H9 (cell line): ENCODE measurements at regions not wholly inside any gene's neighbourhood (a gene's known extent, or its start where the extent isn't known, plus 50 kb on each side); places are given as distances from the start of the nearest gene placed in this dataset.

Experiments used
- DNase-seq: peaks from one replicate; pipeline ENCODE4 v3.0.0-alpha.2; 2017
- H2AFZ ChIP-seq: one replicate; pipeline ENCODE4 v1.6.1; 2013; ENCODE audit warnings: mild to moderate bottlenecking, low read length, control low read depth, moderate library complexity
- H2AK5ac ChIP-seq: 2 replicates; pipeline ENCODE4 v1.6.1; 2013; ENCODE audit warnings: low read length, control low read depth, mixed read lengths; ENCODE audit not compliant: insufficient read length
- H2BK120ac ChIP-seq: one replicate; pipeline ENCODE4 v1.6.1; 2013; ENCODE audit warnings: low read depth, mild to moderate bottlenecking, low read length, control low read depth, inconsistent platforms; ENCODE audit not compliant: poor library complexity, severe bottlenecking
- H2BK12ac ChIP-seq: 2 replicates; pipeline ENCODE4 v1.6.1; 2013; ENCODE audit warnings: low read length, control low read depth, mixed read lengths, low read depth; ENCODE audit not compliant: insufficient read length
- H2BK15ac ChIP-seq: 2 replicates; pipeline ENCODE4 v1.6.1; 2013; ENCODE audit warnings: low read depth, low read length, control low read depth
- H2BK20ac ChIP-seq: one replicate; pipeline ENCODE4 v1.6.1; 2013; ENCODE audit warnings: low read depth, mild to moderate bottlenecking, low read length, control low read depth, inconsistent platforms; ENCODE audit not compliant: poor library complexity, severe bottlenecking
- H2BK5ac ChIP-seq: 2 replicates; pipeline ENCODE4 v1.6.1; 2013; ENCODE audit warnings: low read length, control low read depth, mixed read lengths; ENCODE audit not compliant: insufficient read length
- H3K14ac ChIP-seq: 2 replicates; pipeline ENCODE4 v1.6.1; 2013; ENCODE audit warnings: low read length, control low read depth; ENCODE audit not compliant: insufficient read depth
- H3K18ac ChIP-seq: 2 replicates; pipeline ENCODE4 v1.6.1; 2013; ENCODE audit warnings: low read depth, mild to moderate bottlenecking, mixed read lengths, low read length, control low read depth; ENCODE audit not compliant: insufficient read length
- H3K23ac ChIP-seq: 2 replicates; pipeline ENCODE4 v1.6.1; 2013; ENCODE audit warnings: low read length, control low read depth, mixed read lengths, low read depth; ENCODE audit not compliant: insufficient read length
- H3K23me2 ChIP-seq: 2 replicates; pipeline ENCODE4 v1.6.1; 2013; ENCODE audit warnings: low read depth, mild to moderate bottlenecking, mixed read lengths, low read length, control low read depth; ENCODE audit not compliant: insufficient read length, poor library complexity, severe bottlenecking
- H3K27ac ChIP-seq: 2 replicates; pipeline ENCODE4 v1.5.1; 2013; ENCODE audit warnings: low read length, control low read depth, mixed read lengths, low read depth; ENCODE audit not compliant: insufficient read length
- H3K27me3 ChIP-seq: 2 replicates; pipeline ENCODE4 v1.6.1; 2013; ENCODE audit warnings: low read length, control low read depth, inconsistent platforms; ENCODE audit not compliant: insufficient read depth
- H3K4ac ChIP-seq: 2 replicates; pipeline ENCODE4 v1.6.1; 2013; ENCODE audit warnings: low read depth, mild to moderate bottlenecking, control low read depth, inconsistent platforms, low read length, moderate library complexity
- H3K4me1 ChIP-seq: 2 replicates; pipeline ENCODE4 v1.6.1; 2013; ENCODE audit warnings: low read length, control low read depth, inconsistent platforms; ENCODE audit not compliant: insufficient read depth
- H3K4me2 ChIP-seq: 2 replicates; pipeline ENCODE4 v1.6.1; 2013; ENCODE audit warnings: low read length, control low read depth, mixed read lengths; ENCODE audit not compliant: insufficient read length, insufficient read depth
- H3K56ac ChIP-seq: 2 replicates; pipeline ENCODE4 v1.6.1; 2013; ENCODE audit warnings: low read depth, mild to moderate bottlenecking, mixed read lengths, low read length, control low read depth; ENCODE audit not compliant: insufficient read length
- H3K79me1 ChIP-seq: 2 replicates; pipeline ENCODE4 v1.6.1; 2013; ENCODE audit warnings: low read depth, mild to moderate bottlenecking, moderate library complexity, low read length, control low read depth, inconsistent platforms; ENCODE audit not compliant: insufficient read depth, poor library complexity, severe bottlenecking
- H3K79me2 ChIP-seq: 2 replicates; pipeline ENCODE4 v1.6.1; 2013; ENCODE audit warnings: low read length, control low read depth, inconsistent platforms; ENCODE audit not compliant: insufficient read depth
- H3K9ac ChIP-seq: 2 replicates; pipeline ENCODE4 v1.6.1; 2013; ENCODE audit warnings: low read length, control low read depth, mixed read lengths; ENCODE audit not compliant: insufficient read length; ENCODE audit errors: extremely low read depth
- H3K9me3 ChIP-seq: one replicate; pipeline ENCODE4 v1.6.1; 2013; ENCODE audit warnings: low read depth, low read length, inconsistent platforms; ENCODE audit not compliant: control insufficient read depth
- H3T11ph ChIP-seq: one replicate; pipeline ENCODE4 v1.6.1; 2013; ENCODE audit warnings: mild to moderate bottlenecking, low read length, control low read depth, inconsistent platforms
- H4K20me1 ChIP-seq: one replicate; pipeline ENCODE4 v1.6.1; 2013; ENCODE audit not compliant: control insufficient read depth, insufficient read length, insufficient read depth
- H4K5ac ChIP-seq: 2 replicates; pipeline ENCODE4 v1.6.1; 2013; ENCODE audit warnings: low read depth, mild to moderate bottlenecking, mixed read lengths, low read length, control low read depth; ENCODE audit not compliant: insufficient read length
- H4K8ac ChIP-seq: replicated peaks from 2 replicates; pipeline ENCODE4 v1.6.1; 2013; ENCODE audit warnings: low read length, control low read depth, mixed read lengths, low read depth; ENCODE audit not compliant: insufficient read length
- H4K91ac ChIP-seq: 2 replicates; pipeline ENCODE4 v1.6.1; 2013; ENCODE audit warnings: low read depth, mild to moderate bottlenecking, moderate library complexity, mixed read lengths, low read length, control low read depth; ENCODE audit not compliant: insufficient read length
- H3K27ac Mint-ChIP-seq, 3 experiments: 2 replicates in 2 of 3; 3 replicates in 1 of 3; pipeline ENCODE4 v1.8.0; 2020 to 2021; ENCODE audit warnings: mixed read lengths in 3 of 3, mild to moderate bottlenecking in 1 of 3, moderate library complexity in 1 of 3
- H3K27me3 Mint-ChIP-seq: 2 replicates; pipeline ENCODE4 v1.8.0; 2021; ENCODE audit warnings: low read depth, mild to moderate bottlenecking, moderate library complexity, mixed read lengths
- H3K36me3 Mint-ChIP-seq, 3 experiments: 2 replicates in 2 of 3; 3 replicates in 1 of 3; pipeline ENCODE4 v1.8.0; 2020 to 2021; ENCODE audit warnings: low read depth in 3 of 3, mixed read lengths in 3 of 3; ENCODE audit not compliant: insufficient read depth in 1 of 3
- H3K4me1 Mint-ChIP-seq, 2 experiments: 2 replicates each; pipeline ENCODE4 v1.8.0; 2020; ENCODE audit warnings: mixed read lengths in 2 of 2
- H3K4me3 Mint-ChIP-seq, 2 experiments: 2 replicates in 1 of 2; 3 replicates in 1 of 2; pipeline ENCODE4 v1.8.0; 2020 to 2021; ENCODE audit warnings: mild to moderate bottlenecking in 2 of 2, mixed read lengths in 2 of 2, moderate library complexity in 1 of 2
- H3K9me3 Mint-ChIP-seq, 2 experiments: 2 replicates in 1 of 2; 3 replicates in 1 of 2; pipeline ENCODE4 v1.8.0; 2020; ENCODE audit warnings: mild to moderate bottlenecking in 2 of 2, mixed read lengths in 2 of 2, moderate library complexity in 1 of 2
- WGBS: extraction: QIAGEN DNeasy Blood & Tissue Kit; methylation state at CpG from one replicate; pipeline ENCODE4 v1.1.7; 2013; ENCODE audit warnings: missing lambda C conversion rate, low lambda C conversion rate, mixed read lengths; ENCODE audit not compliant: insufficient read length; ENCODE audit errors: extremely low coverage; 5-methylcytosine and 5-hydroxymethylcytosine counted together
- TF ChIP-seq, protein P1 (sequence below): fragments of 200-600 bp; sonication (generic); conservative IDR thresholded peaks from 3 replicates; pipeline ENCODE4 v1.8.0; 2021; ENCODE audit warnings: antibody characterized with exemption, mild to moderate bottlenecking

DNA sequence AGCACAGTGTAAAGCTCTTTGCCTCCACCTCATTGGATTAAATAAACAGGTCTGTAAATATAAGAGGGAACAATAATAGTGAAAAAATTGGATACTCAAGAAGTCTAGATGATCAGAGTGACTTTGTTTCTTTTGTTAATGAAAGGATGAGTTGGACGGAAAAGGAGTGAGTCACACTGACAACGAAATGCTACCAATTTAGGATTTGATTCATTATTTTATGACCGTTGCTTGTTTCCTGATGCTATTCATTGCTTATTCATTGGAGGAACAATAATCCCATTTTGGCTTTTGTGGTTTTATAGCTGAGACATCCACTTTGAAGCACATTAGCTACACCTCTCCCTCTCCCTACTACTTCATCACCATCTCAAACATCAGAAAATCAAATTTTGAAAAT is 74.4 kb upstream of the DYNLT3 start:
- H3K18ac ChIP-seq = no peak overlapping the region
- H2BK12ac ChIP-seq = no peak overlapping the region
- no peaks in the 10 kb centered on the region for H3K23me2 ChIP-seq
- Mint-ChIP-seq H3K27me3 (peaks cover 1% of the 10 kb centered on the region; the same call in 1 of the 2 replicates), H3K4me3 (no peak overlapping the region), H3K9me3 (peaks cover 62 to 66% of the 10 kb centered on the region in 2 experiments), H3K27ac (no peak overlapping the region), H3K36me3 (peaks cover 0 to 3% (median 1%) of the 10 kb centered on the region in 3 experiments; a peak in 3 of 7 replicates), H3K4me1 (no peaks in the 10 kb centered on the region)
- no peak overlapping the region for H3K4me2 ChIP-seq
- no peak overlapping the region for H2AK5ac ChIP-seq
- no peak overlapping the region for H2BK120ac ChIP-seq
- no peaks in the 10 kb centered on the region for H3K4me1 ChIP-seq
- peaks cover 15% of the 10 kb centered on the region for H3K9me3 ChIP-seq
- H2AFZ ChIP-seq = no peak overlapping the region
- no peak overlapping the region for H4K8ac ChIP-seq
- no peak overlapping the region for H3T11ph ChIP-seq
- DNase-seq = no peak
- no peak overlapping the region for H4K91ac ChIP-seq
- H3K27ac ChIP-seq = no peak overlapping the region
- H4K20me1 ChIP-seq = no peaks in the 10 kb centered on the region
- no peak overlapping the region for H2BK5ac ChIP-seq
- no peak overlapping the region for H3K9ac ChIP-seq
- no peak overlapping the region for H2BK15ac ChIP-seq
- no peaks in the 10 kb centered on the region for H3K79me2 ChIP-seq
- H3K4ac ChIP-seq = no peak overlapping the region
- no peak overlapping the region for H3K23ac ChIP-seq
- no peak overlapping the region for H3K14ac ChIP-seq
- WGBS = no CpG with 5 or more reads among the region's 3 CpGs
- no peak overlapping the region for H3K56ac ChIP-seq
- no peaks in the 10 kb centered on the region for H3K27me3 ChIP-seq
- no peaks in the 10 kb centered on the region for H3K79me1 ChIP-seq
- TF ChIP-seq, protein P1, sequence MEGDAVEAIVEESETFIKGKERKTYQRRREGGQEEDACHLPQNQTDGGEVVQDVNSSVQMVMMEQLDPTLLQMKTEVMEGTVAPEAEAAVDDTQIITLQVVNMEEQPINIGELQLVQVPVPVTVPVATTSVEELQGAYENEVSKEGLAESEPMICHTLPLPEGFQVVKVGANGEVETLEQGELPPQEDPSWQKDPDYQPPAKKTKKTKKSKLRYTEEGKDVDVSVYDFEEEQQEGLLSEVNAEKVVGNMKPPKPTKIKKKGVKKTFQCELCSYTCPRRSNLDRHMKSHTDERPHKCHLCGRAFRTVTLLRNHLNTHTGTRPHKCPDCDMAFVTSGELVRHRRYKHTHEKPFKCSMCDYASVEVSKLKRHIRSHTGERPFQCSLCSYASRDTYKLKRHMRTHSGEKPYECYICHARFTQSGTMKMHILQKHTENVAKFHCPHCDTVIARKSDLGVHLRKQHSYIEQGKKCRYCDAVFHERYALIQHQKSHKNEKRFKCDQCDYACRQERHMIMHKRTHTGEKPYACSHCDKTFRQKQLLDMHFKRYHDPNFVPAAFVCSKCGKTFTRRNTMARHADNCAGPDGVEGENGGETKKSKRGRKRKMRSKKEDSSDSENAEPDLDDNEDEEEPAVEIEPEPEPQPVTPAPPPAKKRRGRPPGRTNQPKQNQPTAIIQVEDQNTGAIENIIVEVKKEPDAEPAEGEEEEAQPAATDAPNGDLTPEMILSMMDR = no peak
- no peak overlapping the region for H2BK20ac ChIP-seq
- no peak overlapping the region for H4K5ac ChIP-seq
